AG04449 (cell line): ENCODE measurements at regions not wholly inside any gene's neighbourhood (a gene's known extent, or its start where the extent isn't known, plus 50 kb on each side); places are given as distances from the start of the nearest gene placed in this dataset.

Experiments used
- CTCF ChIA-PET: fragments of 350-600 bp; formaldehyde crosslinking; extraction: SDS; loops from one replicate; lab custom pipeline; 2021; ENCODE audit warnings: antibody characterized with exemption; lab: Yijun Ruan, JAX
- POLR2A ChIA-PET: fragments of 400-600, 350-600 bp; formaldehyde crosslinking; extraction: SDS; loops from one replicate; lab custom pipeline; 2020; ENCODE audit warnings: antibody characterized with exemption, inconsistent platforms; lab: Yijun Ruan, JAX
- DNase-seq: peaks from one replicate; pipeline ENCODE4 v3.0.0-alpha.2; 2010; ENCODE audit warnings: low read depth, low spot score
- H3K4me3 ChIP-seq: 2 replicates; pipeline ENCODE4 v1.5.1; 2011; ENCODE audit warnings: low read depth, mild to moderate bottlenecking, control low read depth, low read length
- CTCF ChIP-seq: IDR thresholded peaks from one replicate; pipeline ENCODE4 v1.5.1; 2011; ENCODE audit warnings: mild to moderate bottlenecking, moderate library complexity, low read length, control low read depth, inconsistent platforms; ENCODE audit not compliant: insufficient read depth; ENCODE audit errors: missing control alignments

DNA sequence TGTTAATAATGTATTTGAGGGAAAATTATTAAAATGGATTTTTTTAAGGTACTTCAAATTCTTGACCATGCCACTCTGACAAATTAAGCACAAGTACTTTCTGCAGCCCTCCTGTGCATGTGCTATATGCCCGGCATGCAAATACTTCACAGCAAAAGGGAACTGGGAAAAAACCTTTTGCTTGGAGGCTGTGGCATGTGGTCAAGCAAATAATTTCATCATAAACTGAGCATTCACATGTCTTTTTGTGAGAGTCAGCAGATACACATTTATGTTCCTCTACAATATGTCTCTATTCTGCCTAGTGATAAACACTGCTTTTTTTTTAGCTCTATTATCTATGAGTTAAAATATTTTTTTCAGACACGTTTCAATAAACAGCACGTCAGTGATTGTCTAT, 53.7 kb upstream of the SEMA3A start:
- CTCF ChIA-PET, result no interaction called here
- no peak for DNase-seq
- POLR2A ChIA-PET, result no interaction called here
- H3K4me3 ChIP-seq, result no peak overlapping the region
- no peak for TF ChIP-seq CTCF

DNA sequence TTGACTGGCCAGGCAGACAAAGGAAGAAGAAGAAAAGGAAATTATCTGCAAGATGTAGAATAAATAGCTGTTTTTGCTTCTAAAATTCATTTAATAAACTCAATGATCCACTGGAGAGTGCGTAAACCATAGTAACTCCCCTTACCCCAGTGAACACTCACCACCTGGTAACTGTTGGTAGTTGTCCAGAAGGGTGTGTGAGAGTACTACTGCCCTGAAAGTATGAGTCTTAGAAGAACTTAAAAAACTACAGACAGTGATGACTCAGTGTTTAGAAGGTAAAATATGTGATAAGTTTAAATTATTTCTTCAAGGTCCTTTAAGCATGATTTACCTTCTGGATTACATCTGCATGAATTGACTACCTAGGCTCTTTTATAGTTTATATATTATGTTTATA, 53.0 kb upstream of the SEMA3A start:
- DNase-seq, result no peak
- ChIA-PET POLR2A (no interaction called here), CTCF (interaction anchor here (1.5 kb wide), 1 partner anchor 10 kb away, joined by 5 read pairs; no protein-coding TSS in a partner anchor)
- H3K4me3 ChIP-seq, result no peak overlapping the region
- TF ChIP-seq CTCF, result no peak

DNA sequence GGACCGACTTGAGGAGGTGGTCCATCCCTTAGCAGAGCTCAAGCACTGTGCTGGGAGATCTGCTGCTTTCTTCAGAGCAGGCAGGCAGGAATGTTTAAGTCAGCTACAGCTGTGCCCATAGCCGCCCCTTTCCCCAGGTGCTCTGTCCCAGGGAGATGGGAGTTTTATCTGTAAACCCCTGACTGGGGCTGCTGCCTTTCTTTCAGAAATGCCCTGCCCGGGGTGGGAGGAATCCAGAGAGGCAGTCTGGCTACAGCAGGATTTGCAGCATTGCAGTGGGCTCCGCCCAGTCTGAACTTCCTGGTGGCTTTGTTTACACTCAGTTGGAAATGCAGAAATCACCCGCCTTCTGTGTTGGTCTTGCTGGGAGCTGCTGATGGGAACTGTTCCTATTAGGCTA, 51.2 kb upstream of the SEMA3A start:
- CTCF ChIA-PET, result interaction anchor here (0.7 to 1.5 kb wide), 2 partner anchors 12 to 15 kb away, joined by 3 to 5 read pairs; no protein-coding TSS in a partner anchor
- DNase-seq, result no peak
- no peak overlapping the region for H3K4me3 ChIP-seq
- POLR2A ChIA-PET, result no interaction called here
- no peak for TF ChIP-seq CTCF
